Activated CD4-positive, CD25-positive, alpha-beta regulatory T cell (primary cell): ENCODE measurements at regions not wholly inside any gene's neighbourhood (a gene's known extent, or its start where the extent isn't known, plus 50 kb on each side); places are given as distances from the start of the nearest gene placed in this dataset.

Experiments
- DNase-seq, 4 experiments: peaks; one replicate each; lab custom pipeline; 2025; lab: John Stamatoyannopoulos, UW

- DNase-seq: no peak
Observed at GRCh38 chr7:132672200-132672990, 96.1 kb upstream of the PLXNA4 start.

- no peak for DNase-seq
Observed at GRCh38 chr7:132666774-132667172, 90.5 kb upstream of the PLXNA4 start.

GRCh38 chr7:132666071-132666773 lies 90.0 kb upstream of the PLXNA4 start:
- no peak for DNase-seq

- no peak for DNase-seq
Observed at GRCh38 chr7:132656846-132657776, 80.8 kb upstream of the PLXNA4 start.

- no peak for DNase-seq
Observed at GRCh38 chr7:132656341-132656740, 80.1 kb upstream of the PLXNA4 start.

- DNase-seq: no peak
Observed at GRCh38 chr7:132655131-132655727, 79.0 kb upstream of the PLXNA4 start.

- DNase-seq: no peak
Observed at GRCh38 chr7:132654150-132654549, 77.9 kb upstream of the PLXNA4 start.

- no peak for DNase-seq
Observed at GRCh38 chr7:132653366-132653930, 77.2 kb upstream of the PLXNA4 start.

- no peak for DNase-seq
Observed at GRCh38 chr7:132652507-132652906, 76.2 kb upstream of the PLXNA4 start.

GRCh38 chr7:132650498-132650897 lies 74.2 kb upstream of the PLXNA4 start:
- no peak for DNase-seq

- no peak for DNase-seq
Observed at GRCh38 chr7:132647311-132647710, 71.0 kb upstream of the PLXNA4 start.

GRCh38 chr7:132646052-132646451 lies 69.8 kb upstream of the PLXNA4 start:
- no peak for DNase-seq

- no peak for DNase-seq
Observed at GRCh38 chr7:132643302-132643701, 67.0 kb upstream of the PLXNA4 start.

GRCh38 chr7:132641238-132641637 lies 65.0 kb upstream of the PLXNA4 start:
- DNase-seq: no peak

GRCh38 chr7:132639983-132640382 lies 63.7 kb upstream of the PLXNA4 start:
- DNase-seq: no peak

GRCh38 chr7:132638000-132638399 lies 61.7 kb upstream of the PLXNA4 start:
- DNase-seq: no peak

GRCh38 chr7:132636581-132636980 lies 60.3 kb upstream of the PLXNA4 start:
- no peak for DNase-seq

- DNase-seq: no peak
Observed at GRCh38 chr7:132635127-132635526, 58.9 kb upstream of the PLXNA4 start.

- no peak for DNase-seq
Observed at GRCh38 chr7:132630834-132631233, 54.6 kb upstream of the PLXNA4 start.
